PC-3 (cell line): ENCODE measurements at regions not wholly inside any gene's neighbourhood (a gene's known extent, or its start where the extent isn't known, plus 50 kb on each side); places are given as distances from the start of the nearest gene placed in this dataset.
A peak's percentile ranks its signal among the peaks of the same experiment; 100 is the strongest.

Experiments used
- ATAC-seq: fragments of 200-7000 bp; cut with Tn5 transposase; 2 replicates; pipeline ENCODE4 v1.9.1; 2020; ENCODE audit warnings: mild to moderate bottlenecking, moderate library complexity
- BruUV-seq: library from RNA; stranded (reverse); fragments of 400-500 nt; replicated peaks from 2 replicates; lab custom pipeline; 2021; lab: Mats Ljungman, UMichigan
- CTCF ChIA-PET: fragments of 300-600 bp; sonication (Branson Sonifier 250); formaldehyde crosslinking; loops from one replicate; lab custom pipeline; 2022; ENCODE audit warnings: antibody characterized with exemption; lab: Charles Lee
- POLR2A ChIA-PET: fragments of 300-600 bp; sonication (Branson Sonifier 250); formaldehyde crosslinking; loops from one replicate; lab custom pipeline; 2022; ENCODE audit warnings: antibody characterized with exemption; ENCODE audit not compliant: unreplicated experiment; lab: Charles Lee
- DNase-seq: peaks from one replicate; pipeline ENCODE4 v3.0.0-alpha.2; 2015
- H2AFZ ChIP-seq: fragments of 300-600 bp; sonication (generic); 2 replicates; pipeline ENCODE4 v1.6.0; 2016; ENCODE audit warnings: antibody characterized with exemption, low read length
- H3F3A ChIP-seq: fragments of 300-600 bp; sonication (generic); one replicate; pipeline ENCODE4 v1.6.0; 2017; ENCODE audit warnings: antibody characterized with exemption, low read length, control low read depth, mild to moderate bottlenecking; ENCODE audit not compliant: unreplicated experiment
- H3K27ac ChIP-seq: fragments of 300-600 bp; sonication (generic); 2 replicates; pipeline ENCODE4 v1.5.1; 2016; ENCODE audit warnings: mild to moderate bottlenecking, low read length
- H3K27me3 ChIP-seq: fragments of 300-600 bp; sonication (generic); 2 replicates; pipeline ENCODE4 v1.6.1; 2016; ENCODE audit warnings: low read length, mixed read lengths
- H3K36me3 ChIP-seq: fragments of 300-600 bp; sonication (generic); 2 replicates; pipeline ENCODE4 v1.6.1; 2016; ENCODE audit warnings: low read depth, mixed run types, low read length, mixed read lengths
- H3K4me1 ChIP-seq: fragments of 300-600 bp; sonication (generic); 2 replicates; pipeline ENCODE4 v1.5.1; 2016; ENCODE audit warnings: low read length; ENCODE audit not compliant: insufficient read depth
- H3K4me2 ChIP-seq: fragments of 300-600 bp; sonication (generic); 2 replicates; pipeline ENCODE4 v1.6.0; 2016; ENCODE audit warnings: low read length
- H3K4me3 ChIP-seq: fragments of 300-600 bp; sonication (generic); 2 replicates; pipeline ENCODE4 v1.5.1; 2016; ENCODE audit warnings: mild to moderate bottlenecking, low read length, mixed read lengths
- H3K79me2 ChIP-seq: fragments of 300-600 bp; sonication (generic); 2 replicates; pipeline ENCODE4 v1.6.1; 2017; ENCODE audit warnings: low read length, mixed read lengths
- H3K9ac ChIP-seq: fragments of 300-600 bp; sonication (generic); 2 replicates; pipeline ENCODE4 v1.6.0; 2016; ENCODE audit warnings: mild to moderate bottlenecking, low read length
- H3K9me2 ChIP-seq: fragments of 300-600 bp; sonication (generic); replicated peaks from 2 replicates; pipeline ENCODE4 v1.6.1; 2016; ENCODE audit warnings: mixed run types, low read length, mixed read lengths
- H3K9me3 ChIP-seq: fragments of 300-600 bp; sonication (generic); 2 replicates; pipeline ENCODE4 v1.6.1; 2016; ENCODE audit warnings: low read length, mixed read lengths
- H4K20me1 ChIP-seq: fragments of 300-600 bp; sonication (generic); 2 replicates; pipeline ENCODE4 v1.6.1; 2016; ENCODE audit warnings: low read length, mixed read lengths
- CTCF ChIP-seq: fragments of 300-600 bp; sonication (generic); conservative IDR thresholded peaks from 2 replicates; pipeline ENCODE4 v1.5.1; 2017; ENCODE audit warnings: antibody characterized with exemption, low read depth, mild to moderate bottlenecking, low read length
- EZH2 ChIP-seq: fragments of 300-600 bp; sonication (generic); IDR thresholded peaks from one replicate; pipeline ENCODE4 v1.6.1; 2017; ENCODE audit warnings: antibody characterized with exemption, mild to moderate bottlenecking, low read length; ENCODE audit not compliant: unreplicated experiment
- EZH2phosphoT487 ChIP-seq: fragments of 300-600 bp; sonication (generic); IDR thresholded peaks from 2 replicates; pipeline ENCODE4 v1.6.1; 2018; ENCODE audit warnings: mild to moderate bottlenecking, antibody characterized with exemption, low read length, borderline replicate concordance
- intact Hi-C: fragments of 100-400 bp; cut with micrococcal nuclease; formaldehyde crosslinking; loops from 2 replicates; pipeline ENCODE4 v1.9.0; 2023

DNA sequence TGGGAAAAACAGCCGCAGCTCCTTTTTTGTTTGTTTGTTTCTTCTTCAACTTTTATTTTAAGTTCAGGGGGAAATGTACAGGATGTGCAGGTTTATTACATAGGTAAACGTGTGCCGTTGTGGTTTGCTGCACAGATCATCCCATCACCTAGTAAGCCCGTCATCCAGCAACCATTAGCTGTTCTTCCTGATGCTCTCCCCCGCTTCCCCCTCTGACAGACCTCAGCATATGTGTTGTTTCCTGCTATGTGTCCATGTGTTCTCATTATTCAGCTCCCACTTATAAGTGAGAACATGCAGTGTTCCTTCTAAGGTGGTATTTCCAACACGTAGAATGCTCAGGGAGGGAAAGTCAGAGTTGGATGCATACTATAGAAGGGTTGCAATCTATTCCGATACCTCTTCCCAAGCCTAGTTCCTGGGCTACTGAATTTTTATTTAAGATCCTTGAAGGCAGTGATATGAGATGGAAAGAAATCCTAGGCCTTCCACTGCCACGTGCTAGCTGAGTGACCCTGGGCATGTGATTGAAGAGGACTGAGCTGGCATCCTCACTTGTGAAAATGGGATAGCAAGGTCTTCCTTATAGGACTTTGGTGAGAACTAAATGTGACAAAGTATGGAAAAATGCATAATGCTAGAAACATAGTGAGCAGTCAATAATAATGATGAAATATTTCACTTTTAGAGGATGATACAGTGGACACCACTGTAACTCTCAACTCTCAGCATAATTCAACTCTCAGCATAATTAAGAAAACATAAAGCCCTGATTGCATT lies 278.5 kb downstream of the REEP3 start:
- Histone ChIP-seq H3K4me1 (peaks cover 9% of the 10 kb centered on the region), H2AFZ (peak overlapping the region; percentile 71), H3K9ac (no peak overlapping the region), H3K36me3 (no peaks in the 10 kb centered on the region), H3K4me3 (peak overlapping the region; percentile 18; the same call in 1 of the 2 replicates), H3K9me2 (no peaks in the 10 kb centered on the region), H3K27me3 (no peaks in the 10 kb centered on the region), H3K4me2 (peak overlapping the region; percentile 46), H3K9me3 (no peaks in the 10 kb centered on the region), H4K20me1 (no peaks in the 10 kb centered on the region), H3F3A (no peaks in the 10 kb centered on the region), H3K79me2 (no peaks in the 10 kb centered on the region), H3K27ac (peak overlapping the region; percentile 8; the same call in 1 of the 2 replicates)
- CTCF ChIA-PET = no interaction called here
- intact Hi-C loops = no loop called here
- DNase-seq (no peak), ATAC-seq (peak; percentile 36)
- TF ChIP-seq EZH2phosphoT487 (no peak), CTCF (no peak), EZH2 (no peak)
- no TSS peak for BruUV-seq
- POLR2A ChIA-PET = interaction anchor here (0.6 kb wide), 1 partner anchor 537 kb away, joined by 6 read pairs; no protein-coding TSS in a partner anchor

- H3K36me3 ChIP-seq = no peaks in the 10 kb centered on the region
- no peaks in the 10 kb centered on the region for H3F3A ChIP-seq
- TF ChIP-seq EZH2 = no peak
- TF ChIP-seq CTCF = no peak
- TF ChIP-seq EZH2phosphoT487 = no peak
- H3K27me3 ChIP-seq = no peaks in the 10 kb centered on the region
- H3K4me1 ChIP-seq = peaks cover 9% of the 10 kb centered on the region
- H3K9me2 ChIP-seq = no peaks in the 10 kb centered on the region
- no TSS peak for BruUV-seq
- ChIA-PET CTCF (no interaction called here), POLR2A (no interaction called here)
- no peaks in the 10 kb centered on the region for H4K20me1 ChIP-seq
- H3K79me2 ChIP-seq = no peaks in the 10 kb centered on the region
- H2AFZ ChIP-seq = no peak overlapping the region
- no peak overlapping the region for H3K4me3 ChIP-seq
- no peak for ATAC-seq
- no peaks in the 10 kb centered on the region for H3K9me3 ChIP-seq
- H3K4me2 ChIP-seq = no peak overlapping the region
- H3K9ac ChIP-seq = no peak overlapping the region
- intact Hi-C loops = no loop called here
- DNase-seq = no peak
- H3K27ac ChIP-seq = no peak overlapping the region
Observed at GRCh38 chr10:63801166-63801565, 280.0 kb downstream of the REEP3 start.

DNA sequence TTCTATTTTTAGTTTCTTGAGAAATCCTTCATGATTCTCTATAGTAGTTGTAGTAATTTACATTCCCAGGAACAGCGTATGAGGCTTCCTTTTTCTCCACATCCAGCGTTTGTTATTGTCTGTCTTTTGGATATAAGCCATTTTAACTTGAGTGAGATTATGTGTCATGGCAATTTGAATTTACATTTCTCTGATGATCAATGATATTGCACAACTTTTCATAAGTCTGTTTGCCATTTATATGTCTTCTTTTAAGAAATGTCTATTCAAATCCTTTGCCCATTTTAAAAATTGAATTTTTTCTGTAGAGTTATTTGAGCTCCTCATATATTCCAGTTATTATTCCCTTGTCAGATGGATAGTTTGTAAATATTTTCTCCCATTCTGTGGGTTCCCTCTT lies 285.1 kb downstream of the REEP3 start:
- Histone ChIP-seq H3K4me1 (no peaks in the 10 kb centered on the region), H4K20me1 (no peaks in the 10 kb centered on the region), H3F3A (no peaks in the 10 kb centered on the region), H3K4me3 (no peak overlapping the region), H3K9me3 (no peaks in the 10 kb centered on the region), H3K9me2 (no peaks in the 10 kb centered on the region), H2AFZ (no peak overlapping the region), H3K27me3 (no peaks in the 10 kb centered on the region), H3K4me2 (no peak overlapping the region), H3K27ac (no peak overlapping the region), H3K79me2 (no peaks in the 10 kb centered on the region), H3K36me3 (no peaks in the 10 kb centered on the region), H3K9ac (no peak overlapping the region)
- intact Hi-C loops = no loop called here
- ATAC-seq = no peak
- BruUV-seq = no TSS peak
- no peak for DNase-seq
- POLR2A ChIA-PET = interaction anchor here (0.6 kb wide), 1 partner anchor 32 kb away, joined by 4 read pairs; no protein-coding TSS in a partner anchor
- CTCF ChIA-PET = no interaction called here
- TF ChIP-seq EZH2 (no peak), CTCF (no peak), EZH2phosphoT487 (no peak)
